ENCODE measurements at regions not wholly inside any gene's neighbourhood (a gene's known extent, or its start where the extent isn't known, plus 50 kb on each side); places are given as distances from the start of the nearest gene placed in this dataset.

GRCh38 chr12:22923768-22924167 lies 298.8 kb downstream of the ETNK1 start:
- no peaks in the 10 kb centered on the region for H3K9me3 ChIP-seq
- no peak for DNase-seq
- H3K4me1 ChIP-seq = no peaks in the 10 kb centered on the region
- no peaks in the 10 kb centered on the region for H3K27me3 ChIP-seq (replicated peaks in 1 of 7)
- no peaks in the 10 kb centered on the region for H3K36me3 ChIP-seq
- intact Hi-C loops (cut with DNase I; ENCODE audit: low total_unique reads) = no loop called here
- WGBS, 5 donors = 63 to 81% (median 76%) methylated on average over 2 of the region's 2 CpGs
- TF ChIP-seq POLR2A (IDR thresholded peaks at IDR 0.05) (no peak), POLR2AphosphoS5 (IDR thresholded peaks at IDR 0.05) (no peak), CTCF (IDR thresholded peaks at IDR 0.05 in 8 of 11, conservative IDR thresholded peaks at IDR 0.05 in 3 of 11) (no peak)
- no peak overlapping the region for H3K4me3 ChIP-seq
- H3K27ac ChIP-seq = no peak overlapping the region

GRCh38 chr12:22924391-22924790 lies 299.4 kb downstream of the ETNK1 start:
- TF ChIP-seq CTCF (IDR thresholded peaks at IDR 0.05 in 8 of 11, conservative IDR thresholded peaks at IDR 0.05 in 3 of 11) = no peak
- no peak for TF ChIP-seq POLR2AphosphoS5 (IDR thresholded peaks at IDR 0.05)
- no peak for TF ChIP-seq POLR2A (IDR thresholded peaks at IDR 0.05)
- Histone ChIP-seq H3K9me3 (no peaks in the 10 kb centered on the region), H3K27ac (no peak overlapping the region), H3K4me3 (no peak overlapping the region), H3K36me3 (no peaks in the 10 kb centered on the region), H3K4me1 (no peaks in the 10 kb centered on the region), H3K27me3 (replicated peaks in 1 of 7) (no peaks in the 10 kb centered on the region)
- WGBS, 5 donors = 83 to 97% (median 95%) methylated on average over 2 of the region's 2 CpGs
- DNase-seq = no peak
- intact Hi-C loops (cut with DNase I; ENCODE audit: low total_unique reads) = no loop called here

DNA sequence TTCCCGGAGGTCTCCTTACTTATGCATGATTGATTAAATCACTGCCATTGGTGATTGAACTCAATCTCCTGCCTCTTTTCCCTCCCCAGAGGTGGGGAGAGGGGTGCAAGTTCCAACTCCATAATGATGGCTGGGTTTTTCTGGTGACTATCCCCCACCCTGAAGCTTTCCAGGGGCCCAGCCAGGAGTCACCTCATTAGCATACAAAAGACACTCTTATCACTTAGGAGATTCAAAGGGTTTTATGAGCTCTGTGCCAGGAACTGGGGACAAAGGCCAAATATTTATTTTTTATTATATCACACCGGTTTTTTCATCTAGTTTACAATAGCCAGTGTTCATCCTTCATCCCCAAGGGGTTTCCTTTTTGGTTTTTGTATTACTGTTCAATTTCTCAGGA lies 300.7 kb downstream of the ETNK1 start:
- no peaks in the 10 kb centered on the region for H3K4me1 ChIP-seq
- H3K4me3 ChIP-seq = no peak overlapping the region
- no peaks in the 10 kb centered on the region for H3K27me3 ChIP-seq (replicated peaks in 1 of 7)
- no peaks in the 10 kb centered on the region for H3K36me3 ChIP-seq
- DNase-seq = no peak
- intact Hi-C loops (cut with DNase I; ENCODE audit: low total_unique reads) = no loop called here
- H3K27ac ChIP-seq = no peak overlapping the region
- H3K9me3 ChIP-seq = no peaks in the 10 kb centered on the region
- no peak for TF ChIP-seq POLR2A (IDR thresholded peaks at IDR 0.05)
- no peak for TF ChIP-seq POLR2AphosphoS5 (IDR thresholded peaks at IDR 0.05)
- TF ChIP-seq CTCF (IDR thresholded peaks at IDR 0.05 in 8 of 11, conservative IDR thresholded peaks at IDR 0.05 in 3 of 11) = no peak
- 66 to 72% (median 66%) methylated on average over 2 of the region's 2 CpGs for WGBS, 5 donors

DNA sequence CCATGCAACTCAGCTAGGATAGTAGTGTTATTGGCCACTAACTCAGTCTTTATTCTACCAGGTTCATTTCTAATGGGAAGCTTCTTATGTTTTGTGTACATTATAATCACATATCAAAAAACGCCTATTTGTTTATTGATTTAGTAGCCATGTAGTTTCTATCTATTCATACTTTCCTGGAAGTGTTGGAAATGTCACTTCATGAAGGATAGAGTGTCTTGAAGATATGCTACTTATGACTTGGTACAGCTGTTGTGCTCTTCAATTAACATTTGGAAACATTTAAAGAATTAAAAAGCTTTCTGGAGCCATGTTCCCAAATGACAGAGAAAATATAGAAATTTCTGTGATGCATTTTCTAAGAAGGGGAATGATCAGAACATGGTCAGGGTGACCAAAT lies 307.5 kb downstream of the ETNK1 start:
- DNase-seq = no peak
- Histone ChIP-seq H3K4me1 (no peaks in the 10 kb centered on the region), H3K27me3 (replicated peaks in 1 of 7) (no peaks in the 10 kb centered on the region), H3K27ac (no peak overlapping the region), H3K9me3 (no peaks in the 10 kb centered on the region), H3K4me3 (no peak overlapping the region), H3K36me3 (no peaks in the 10 kb centered on the region)
- 53 to 85% (median 64%) methylated on average over 1 of the region's 1 CpG for WGBS, 5 donors
- TF ChIP-seq POLR2AphosphoS5 (IDR thresholded peaks at IDR 0.05) = no peak
- TF ChIP-seq CTCF (IDR thresholded peaks at IDR 0.05 in 8 of 11, conservative IDR thresholded peaks at IDR 0.05 in 3 of 11) = no peak
- TF ChIP-seq POLR2A (IDR thresholded peaks at IDR 0.05) = no peak
- intact Hi-C loops (cut with DNase I; ENCODE audit: low total_unique reads) = no loop called here

Measured in spleen (tissue), 11 donors.